Ecto neural progenitor cell (in vitro differentiated cells): ENCODE measurements at regions not wholly inside any gene's neighbourhood (a gene's known extent, or its start where the extent isn't known, plus 50 kb on each side); places are given as distances from the start of the nearest gene placed in this dataset.
"Not testable (repeated sequence)": the region's sequence is repeated elsewhere in the genome, so short reads cannot be mapped to it uniquely, and the experiment has no call there.

Source experiments
- DNase-seq: peaks from one replicate; pipeline ENCODE4 v3.0.0-alpha.2; 2018; ENCODE audit warnings: low spot score

GRCh38 chr2:188645986-188646385 is 328.2 kb upstream of the COL3A1 start:
- DNase-seq: no peak

- DNase-seq: no peak
These were observed 326.6 kb upstream of the COL3A1 start for GRCh38 chr2:188647430-188648070.

GRCh38 chr2:188659656-188660406 is 314.3 kb upstream of the COL3A1 start:
- DNase-seq: no peak

- no peak for DNase-seq
These were observed 310.9 kb upstream of the COL3A1 start for GRCh38 chr2:188663301-188663700.

- no peak for DNase-seq
These were observed 309.8 kb upstream of the COL3A1 start for GRCh38 chr2:188664416-188664815.

- no peak for DNase-seq
These were observed 309.1 kb upstream of the COL3A1 start for GRCh38 chr2:188664951-188665595.

GRCh38 chr2:188665727-188666304 is 308.4 kb upstream of the COL3A1 start:
- DNase-seq: no peak

GRCh38 chr2:188666503-188666902 is 307.7 kb upstream of the COL3A1 start:
- no peak for DNase-seq

GRCh38 chr2:188668017-188668680 is 306.0 kb upstream of the COL3A1 start:
- no peak for DNase-seq

- DNase-seq: no peak
These were observed 298.7 kb upstream of the COL3A1 start for GRCh38 chr2:188675391-188676009.

GRCh38 chr2:188676010-188676400 is 298.2 kb upstream of the COL3A1 start:
- no peak for DNase-seq

- DNase-seq: no peak
These were observed 297.0 kb upstream of the COL3A1 start for GRCh38 chr2:188677142-188677541.

- DNase-seq: no peak
These were observed 295.3 kb upstream of the COL3A1 start for GRCh38 chr2:188678882-188679281.

GRCh38 chr2:188682838-188683237 is 291.3 kb upstream of the COL3A1 start:
- no peak for DNase-seq

- DNase-seq: no peak
These were observed 289.4 kb upstream of the COL3A1 start for GRCh38 chr2:188684795-188685194.

GRCh38 chr2:188693111-188693510 is 281.1 kb upstream of the COL3A1 start:
- DNase-seq: no peak

GRCh38 chr2:188693771-188694170 is 280.4 kb upstream of the COL3A1 start:
- DNase-seq: no peak

- DNase-seq: no peak
These were observed 278.2 kb upstream of the COL3A1 start for GRCh38 chr2:188695953-188696352.

GRCh38 chr2:188698151-188698550 is 276.0 kb upstream of the COL3A1 start:
- not testable (repeated sequence) for DNase-seq

GRCh38 chr2:188701836-188702235 is 272.3 kb upstream of the COL3A1 start:
- no peak for DNase-seq

GRCh38 chr2:188705191-188705590 is 269.0 kb upstream of the COL3A1 start:
- no peak for DNase-seq

GRCh38 chr2:188713961-188714360 is 260.2 kb upstream of the COL3A1 start:
- no peak for DNase-seq
